K562 (cell line): ENCODE measurements at regions not wholly inside any gene's neighbourhood (a gene's known extent, or its start where the extent isn't known, plus 50 kb on each side); places are given as distances from the start of the nearest gene placed in this dataset.

Experiments
- CREB1 ChIP-seq, 2 experiments: sonication (generic) in 1 of 2; formaldehyde crosslinking in 1 of 2; IDR thresholded peaks; 2 replicates each; pipeline versions ENCODE4 v1.6.1 to v1.8.0; 2012 to 2022; ENCODE audit warnings: inconsistent platforms in 1 of 2, mild to moderate bottlenecking in 1 of 2, missing genetic modification reagents in 1 of 2, moderate library complexity in 1 of 2
- FOXK2 ChIP-seq, 2 experiments: fragments of 450-650 bp; IDR thresholded peaks in 1 of 2; conservative IDR thresholded peaks in 1 of 2; 2 replicates each; pipeline ENCODE4 v1.6.1; 2016; ENCODE audit warnings: low read depth in 2 of 2, mild to moderate bottlenecking in 1 of 2
- MIER1 ChIP-seq: fragments of 450-650 bp; IDR thresholded peaks from 2 replicates; pipeline ENCODE4 v1.6.1; 2016; ENCODE audit warnings: antibody characterized with exemption, mild to moderate bottlenecking, low read depth
- POLR3A ChIP-seq: IDR thresholded peaks from 2 replicates; pipeline ENCODE4 v1.6.1; 2011; ENCODE audit warnings: borderline replicate concordance, mild to moderate bottlenecking, moderate library complexity; ENCODE audit not compliant: insufficient read length, insufficient read depth; ENCODE audit errors: extremely low read depth
- U2AF1 ChIP-seq: fragments of 200-400 bp; formaldehyde crosslinking; optimal IDR thresholded peaks from 2 replicates; pipeline ENCODE3; 2017; ENCODE audit warnings: mild to moderate bottlenecking, low read depth, low read length, moderate library complexity

DNA sequence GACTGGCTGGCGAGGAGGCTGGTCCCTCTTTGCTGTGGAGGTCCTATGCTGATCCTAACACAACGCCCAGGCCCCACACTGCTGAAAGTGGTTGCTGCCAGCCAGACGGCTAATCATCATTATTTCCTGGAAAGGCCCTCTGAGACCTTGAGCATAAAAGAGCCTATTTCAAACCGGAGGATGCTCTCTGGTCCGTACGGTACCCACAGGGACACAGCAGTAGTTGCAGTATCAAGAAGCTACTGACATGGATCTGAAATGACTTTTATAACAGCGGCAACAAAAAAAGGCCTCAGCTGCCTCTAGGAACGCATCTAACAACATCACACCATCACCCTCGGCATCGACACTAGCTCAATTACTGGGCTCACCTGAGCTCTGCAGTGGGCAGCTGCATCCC, 59.1 kb upstream of the FOXB1 start:
- no peak for TF ChIP-seq POLR3A
- no peak for TF ChIP-seq MIER1
- no peak for TF ChIP-seq U2AF1
- TF ChIP-seq CREB1 (IDR thresholded peaks at IDR 0.05) = no peak
- TF ChIP-seq CREB1 (CRISPR knock-in tag; IDR thresholded peaks at IDR 0.05) = no peak
- TF ChIP-seq FOXK2 (conservative IDR thresholded peaks at IDR 0.05 in 1 of 2, IDR thresholded peaks at IDR 0.05 in 1 of 2; ENCODE audit: low read depth in 2 of 2) = no peak
